HS-27A (cell line): ENCODE measurements at regions not wholly inside any gene's neighbourhood (a gene's known extent, or its start where the extent isn't known, plus 50 kb on each side); places are given as distances from the start of the nearest gene placed in this dataset.
"Not testable (repeated sequence)": the region's sequence is repeated elsewhere in the genome, so short reads cannot be mapped to it uniquely, and the experiment has no call there.

Experiments used
- DNase-seq: peaks from one replicate; pipeline ENCODE4 v3.0.0-alpha.2; 2012; ENCODE audit warnings: low read depth, missing footprints

DNA sequence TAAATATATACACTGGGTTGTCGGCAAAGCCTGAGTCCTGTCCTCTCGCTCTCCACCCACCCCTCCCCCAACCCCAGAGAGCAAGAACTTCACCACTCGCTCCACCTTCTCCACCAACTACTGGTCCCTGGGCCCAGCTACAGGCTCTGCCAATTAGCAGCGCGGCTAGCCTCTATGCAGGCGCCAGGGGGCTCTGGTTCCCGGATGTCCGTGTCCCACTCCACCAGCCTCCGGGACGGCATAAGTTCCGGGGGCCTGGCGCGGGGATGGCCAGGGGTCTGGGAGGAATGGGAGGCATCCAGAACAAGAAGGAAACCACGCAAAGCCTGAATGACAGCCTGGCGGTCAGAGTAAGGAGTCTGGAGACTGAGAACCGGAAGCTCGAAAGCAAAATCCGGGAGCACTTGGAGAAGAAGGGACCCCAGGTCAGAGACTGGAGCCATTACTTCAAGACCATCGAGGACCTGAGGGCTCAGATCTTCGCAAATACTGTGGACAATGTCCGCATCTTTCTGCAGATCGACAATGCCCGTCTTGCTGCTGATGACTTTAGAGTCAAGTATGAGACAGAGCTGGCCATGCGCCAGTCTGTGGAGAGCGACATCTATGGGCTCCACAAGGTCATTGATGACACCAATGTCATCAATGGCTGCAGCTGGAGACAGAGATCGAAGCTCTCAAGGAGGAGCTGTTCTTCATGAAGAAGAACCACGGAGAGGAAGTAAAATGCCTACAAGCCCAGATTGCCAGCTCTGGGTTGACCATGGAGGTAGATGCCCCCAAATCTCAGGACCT, 224.3 kb upstream of the ID4 start:
- not testable (repeated sequence) for DNase-seq

DNA sequence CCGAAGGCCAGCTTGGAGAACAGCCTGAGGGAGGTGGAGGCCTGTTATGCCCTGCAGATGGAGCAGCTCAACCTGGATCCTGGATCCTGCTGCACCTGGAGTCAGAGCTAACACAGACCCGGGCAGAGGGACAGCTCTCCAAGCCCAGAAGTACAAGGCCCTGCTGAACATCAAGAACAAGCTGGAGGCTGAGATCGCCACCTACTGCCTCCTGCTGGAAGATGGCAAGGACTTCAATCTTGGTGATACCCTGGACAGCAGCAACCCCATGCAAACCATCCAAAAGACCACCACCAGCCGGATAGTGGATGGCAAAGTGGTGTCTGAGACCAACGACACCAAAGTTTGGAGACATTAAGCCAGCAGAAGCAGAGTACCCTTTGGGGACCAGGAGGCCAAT, 223.5 kb upstream of the ID4 start:
- no peak for DNase-seq

DNA sequence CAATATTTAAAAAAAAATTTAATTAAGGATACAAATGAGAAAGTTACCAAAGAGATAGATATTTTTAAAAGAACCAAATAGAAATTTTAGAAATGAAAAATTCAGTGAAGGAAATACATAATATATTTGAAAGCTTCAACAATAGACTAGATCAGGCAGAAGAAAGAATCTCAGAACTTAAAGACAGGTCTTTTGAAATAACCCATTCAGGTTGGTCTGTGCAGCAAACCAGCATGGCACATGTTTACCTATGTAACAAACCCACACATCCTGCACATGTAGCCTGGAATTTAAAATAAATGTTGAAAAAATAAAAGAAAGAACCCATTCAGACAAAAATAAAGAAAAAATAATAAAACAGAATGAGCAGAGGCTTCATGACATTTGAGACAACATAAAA, 221.1 kb upstream of the ID4 start:
- DNase-seq = no peak

DNA sequence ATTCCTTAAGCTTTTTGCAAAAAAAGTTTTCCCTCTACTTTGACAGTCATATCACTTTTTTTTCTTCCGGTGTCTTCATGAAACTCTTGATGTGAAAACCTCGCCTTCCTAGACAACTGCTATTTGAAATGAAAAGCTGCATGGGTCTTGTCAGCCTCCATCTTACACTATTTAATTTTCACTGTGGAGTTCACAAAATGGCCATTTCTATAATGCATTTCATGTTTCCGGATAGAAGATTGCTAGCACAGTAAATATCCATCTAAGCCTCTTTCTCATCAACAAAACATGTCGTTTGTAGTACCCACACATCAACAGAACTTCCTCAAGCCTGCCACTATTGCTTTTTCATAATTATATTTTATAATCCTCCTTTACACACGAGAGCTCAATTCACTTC, 204.9 kb upstream of the ID4 start:
- no peak for DNase-seq

DNA sequence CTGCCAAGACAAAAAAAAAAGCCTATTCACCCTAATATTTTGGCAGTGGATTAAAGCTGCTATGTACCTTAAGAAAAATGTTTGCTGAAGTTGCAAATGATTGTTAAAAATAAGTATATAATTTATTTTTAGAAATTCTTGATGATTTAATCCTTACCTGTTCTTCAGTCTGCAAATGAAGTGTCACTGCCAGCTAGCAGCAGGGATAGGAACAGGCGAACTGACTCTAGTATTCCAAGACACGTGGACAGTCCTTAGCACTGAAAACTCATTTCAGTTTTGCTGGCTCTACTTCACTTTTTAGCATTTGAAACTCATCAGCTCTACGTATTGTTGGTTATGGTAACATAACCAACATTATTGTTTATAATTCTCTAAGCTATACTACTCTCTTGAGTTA, 204.4 kb upstream of the ID4 start:
- DNase-seq = no peak

DNA sequence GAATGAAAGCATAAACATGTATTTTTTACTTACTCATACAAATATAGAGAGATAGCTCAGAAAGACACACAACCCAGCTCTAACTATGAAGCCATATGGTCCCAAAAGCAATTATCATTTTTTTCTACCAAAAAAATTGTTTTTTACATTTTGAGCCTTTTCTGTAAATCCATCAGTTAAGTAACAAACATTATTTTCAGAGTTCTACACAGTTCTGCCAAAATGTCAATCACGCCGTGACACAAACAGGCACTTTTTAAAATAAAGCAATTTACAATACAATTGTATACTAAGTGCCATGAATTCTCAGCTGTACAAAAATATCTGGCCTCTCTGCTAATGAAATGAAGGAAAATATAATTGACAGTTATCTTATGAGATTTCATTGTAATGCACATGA, 201.4 kb upstream of the ID4 start:
- DNase-seq = no peak

DNA sequence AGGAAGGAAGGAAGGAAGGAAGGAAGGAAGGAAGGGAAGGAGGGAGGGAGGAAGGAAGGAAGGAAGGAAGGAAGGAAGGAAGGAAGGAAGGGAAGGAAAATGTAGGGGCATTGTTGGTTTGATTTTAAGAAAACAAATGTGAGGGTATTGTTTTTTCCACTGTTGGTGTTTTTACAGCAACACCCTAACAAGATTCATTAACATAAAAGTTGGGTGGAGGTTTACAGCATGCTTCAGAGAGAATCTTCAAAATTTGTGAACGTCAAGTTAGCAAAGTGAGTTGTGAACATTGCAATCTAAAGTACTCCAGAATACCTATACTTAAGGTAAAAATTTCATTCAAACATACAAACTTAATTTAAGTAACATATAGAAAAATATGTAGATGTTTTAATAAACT, 200.2 kb upstream of the ID4 start:
- DNase-seq = no peak

DNA sequence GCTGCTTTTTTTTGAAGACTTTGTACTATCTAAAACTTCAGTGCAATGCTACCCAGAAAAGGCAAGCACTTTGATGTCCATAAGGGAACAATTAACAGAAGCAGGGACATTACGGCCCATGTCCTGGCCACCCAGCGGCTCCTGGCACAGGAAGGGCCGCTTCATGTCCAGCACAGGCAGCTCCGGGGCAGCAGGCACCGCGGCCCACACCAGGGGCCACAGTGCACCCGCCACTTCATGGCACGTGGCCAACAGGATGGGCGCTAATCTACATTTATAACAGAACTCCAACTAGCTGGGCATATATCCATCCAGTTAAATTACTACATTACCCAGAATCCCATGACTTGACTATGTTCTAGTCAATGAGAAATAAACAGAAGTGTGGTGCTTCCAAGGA, 198.2 kb upstream of the ID4 start:
- DNase-seq = no peak

DNA sequence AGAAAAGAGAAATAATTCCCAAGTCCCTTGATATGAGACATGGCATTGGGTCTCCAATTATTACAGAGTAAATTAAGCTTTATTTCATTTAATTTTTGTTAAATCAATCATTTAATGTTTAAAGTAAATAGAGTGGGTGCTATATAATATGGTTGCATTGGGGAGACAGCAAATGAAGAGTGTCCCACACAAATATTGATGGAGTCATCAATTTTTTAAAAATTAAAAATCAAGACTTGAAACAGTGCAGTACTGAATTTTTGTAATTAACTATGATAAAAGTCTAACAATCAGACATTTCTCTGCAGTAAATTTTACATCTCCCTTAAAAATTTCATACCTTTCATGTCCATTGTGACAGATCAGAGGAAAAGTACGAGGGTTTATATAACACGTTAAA, 193.9 kb upstream of the ID4 start:
- no peak for DNase-seq

DNA sequence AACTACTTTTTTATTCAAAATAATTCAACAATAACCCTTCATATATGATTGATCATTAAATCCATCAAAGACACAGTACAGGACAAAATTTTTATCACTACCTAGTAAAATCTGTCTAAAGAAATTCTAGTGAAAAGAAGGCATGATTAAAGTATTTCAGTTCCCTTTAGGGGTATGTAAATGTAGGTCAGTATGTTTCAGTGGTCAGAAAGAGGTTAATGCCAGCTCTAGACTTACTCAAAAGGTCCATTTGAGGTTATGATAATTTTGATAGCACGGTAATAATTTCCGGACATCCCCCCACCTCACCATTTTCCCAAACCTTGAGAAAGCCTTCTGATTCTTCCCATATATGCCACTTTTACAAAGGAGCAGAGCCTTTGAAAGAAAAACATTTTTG, 193.5 kb upstream of the ID4 start:
- DNase-seq = no peak

DNA sequence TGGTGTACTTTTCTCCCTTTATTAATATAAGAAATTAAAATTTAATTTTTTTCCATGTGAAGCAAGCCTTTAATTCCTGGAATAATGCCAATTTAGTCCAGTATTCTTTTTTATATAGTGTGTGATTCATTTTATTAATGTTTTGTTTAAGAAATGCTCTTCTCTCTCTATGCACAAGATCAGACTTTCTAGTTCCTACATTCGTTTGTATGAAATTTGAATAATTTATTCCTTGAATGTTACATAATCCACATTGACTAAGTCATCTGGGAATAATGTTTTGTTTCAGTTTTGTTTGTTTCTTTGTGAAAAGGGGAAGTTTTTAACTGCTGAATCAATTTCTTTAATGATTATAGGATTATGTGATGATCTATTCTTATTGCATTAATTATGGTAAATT, 181.4 kb upstream of the ID4 start:
- DNase-seq = no peak

DNA sequence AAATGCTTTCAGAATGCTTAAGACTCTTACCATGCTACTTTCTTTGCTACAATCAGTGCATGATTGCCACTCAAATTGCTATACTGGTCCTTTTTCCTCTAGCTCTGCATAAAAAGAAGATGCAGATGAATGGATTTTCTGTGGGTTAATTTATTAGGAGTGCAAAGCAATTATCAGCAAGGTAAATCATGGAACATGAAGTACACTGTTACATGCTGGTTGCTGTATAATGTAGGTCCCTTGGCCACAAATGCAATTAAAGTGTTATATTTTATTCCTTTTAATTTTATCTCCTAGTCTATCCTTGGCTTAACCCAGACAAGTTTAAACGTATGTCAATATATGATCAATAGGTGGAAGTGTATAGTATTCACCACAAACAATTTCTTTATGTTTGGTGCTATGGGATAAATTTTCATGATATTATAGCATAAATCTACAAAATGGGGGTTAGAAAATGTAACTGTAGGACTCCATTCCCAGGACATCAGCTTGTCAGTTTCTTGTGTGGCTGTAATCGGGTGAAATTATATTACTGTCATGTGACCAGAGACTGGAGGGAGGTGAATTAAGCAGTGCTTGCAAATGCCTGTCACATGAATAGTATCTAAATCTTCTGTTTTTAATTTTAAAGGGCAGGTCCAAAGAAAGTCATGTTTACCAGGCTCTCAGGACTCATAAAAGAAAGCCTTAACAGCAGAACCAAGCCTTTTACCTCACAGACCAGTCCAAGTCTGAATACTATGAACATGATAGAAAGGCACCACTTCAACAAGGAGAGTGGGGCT, 176.9 kb upstream of the ID4 start:
- DNase-seq = no peak

DNA sequence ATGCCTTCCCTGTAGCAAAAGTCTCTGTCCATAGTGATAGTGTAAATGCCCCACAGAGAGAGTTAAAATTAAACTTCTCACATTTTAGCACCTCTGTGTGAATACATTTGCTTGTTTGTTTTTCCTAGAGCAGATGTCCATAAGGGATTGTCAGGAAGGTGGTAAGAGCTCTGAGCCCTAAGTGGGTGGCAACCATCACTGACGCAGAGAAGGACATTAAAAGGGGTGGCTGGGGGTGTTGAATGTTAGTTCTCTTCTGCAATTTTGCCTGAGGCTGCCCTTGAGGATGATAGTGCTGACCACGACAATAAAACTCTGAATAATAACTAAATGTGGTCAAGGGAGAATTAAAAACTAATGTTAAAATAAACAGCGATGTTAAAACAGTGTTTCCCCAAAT, 174.3 kb upstream of the ID4 start:
- no peak for DNase-seq

DNA sequence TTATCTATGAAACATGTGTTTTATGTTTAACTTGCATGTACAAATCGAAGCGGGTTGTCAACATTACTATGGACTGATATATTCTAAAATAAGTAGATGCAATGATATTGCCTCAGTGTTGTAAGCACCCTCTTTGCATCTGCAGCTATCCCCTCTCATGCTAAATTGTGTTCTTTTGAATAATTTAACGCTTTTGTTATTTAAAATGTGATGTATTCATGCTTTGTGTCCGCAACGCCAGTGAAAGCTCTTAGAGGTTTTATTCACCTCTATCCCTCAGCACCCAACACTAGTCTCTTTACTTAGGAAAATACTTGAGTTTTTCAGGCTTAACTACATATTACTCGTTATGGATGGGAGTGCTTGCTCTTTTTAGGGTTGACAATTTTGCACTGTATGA, 173.7 kb upstream of the ID4 start:
- DNase-seq = no peak

DNA sequence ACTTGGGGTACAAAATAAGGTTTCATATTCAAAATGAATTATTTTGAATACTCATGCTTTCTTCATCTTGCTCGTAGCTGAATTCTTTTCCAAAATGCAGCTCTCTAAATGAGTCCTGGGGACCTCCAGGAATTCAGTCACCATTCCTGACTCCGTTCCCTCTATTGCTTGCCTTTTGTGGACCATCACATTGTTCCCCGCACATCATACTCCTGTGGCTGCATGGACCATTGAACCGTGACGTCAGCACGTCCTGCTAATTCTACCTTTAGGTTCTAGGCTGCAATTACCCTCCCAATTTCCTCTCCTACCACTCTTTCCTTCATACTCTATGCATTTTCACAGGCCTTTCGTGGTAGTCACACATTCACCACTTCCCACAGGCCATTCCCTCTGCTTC, 173.1 kb upstream of the ID4 start:
- DNase-seq = no peak

DNA sequence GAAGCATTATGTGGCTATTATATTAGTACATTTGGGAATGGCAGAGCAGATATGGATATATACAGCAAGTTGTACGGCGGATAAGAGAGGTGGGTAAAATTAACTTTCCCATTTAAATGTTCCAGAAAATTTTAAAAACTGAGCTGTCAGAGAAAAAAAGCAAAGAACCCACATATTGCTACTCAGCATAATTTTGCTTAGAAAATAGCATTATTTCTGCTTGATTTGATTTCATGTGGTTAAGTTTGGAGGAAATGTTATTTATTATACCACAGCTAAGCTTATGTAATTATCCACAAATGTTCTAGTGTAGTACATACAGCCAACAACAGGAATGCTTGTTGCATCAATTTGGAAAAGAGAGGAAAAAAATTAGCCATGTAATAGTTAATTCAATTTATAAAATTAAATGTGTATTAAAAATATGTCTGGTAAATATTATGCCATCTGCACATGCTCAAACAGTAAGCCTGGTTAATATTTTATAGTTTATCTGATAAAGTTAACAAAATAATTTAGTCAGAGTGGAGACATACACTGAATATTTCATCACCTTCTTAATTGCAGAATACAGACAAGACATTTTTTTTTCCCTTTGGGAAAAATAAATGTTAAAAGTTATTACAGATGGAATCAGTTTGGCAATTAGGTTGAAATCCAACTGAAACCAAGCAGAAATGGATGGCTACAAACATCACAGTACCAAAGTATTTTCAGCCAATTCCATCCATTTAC, 172.1 kb upstream of the ID4 start:
- no peak for DNase-seq

DNA sequence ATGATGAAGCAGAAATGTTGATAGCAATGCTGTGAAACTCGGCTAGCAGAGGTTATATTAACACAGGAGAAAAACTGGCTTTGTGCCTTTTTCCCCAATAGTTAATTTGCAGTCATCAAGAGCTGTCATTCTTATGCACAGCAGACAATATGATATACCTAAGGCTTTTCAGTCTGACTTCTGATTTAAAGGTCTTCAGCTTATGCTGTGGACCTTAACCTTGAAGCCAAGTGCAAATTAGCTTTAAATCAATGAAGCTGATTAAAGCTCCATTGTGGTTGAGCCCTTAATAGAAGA, 171.6 kb upstream of the ID4 start:
- DNase-seq = no peak

DNA sequence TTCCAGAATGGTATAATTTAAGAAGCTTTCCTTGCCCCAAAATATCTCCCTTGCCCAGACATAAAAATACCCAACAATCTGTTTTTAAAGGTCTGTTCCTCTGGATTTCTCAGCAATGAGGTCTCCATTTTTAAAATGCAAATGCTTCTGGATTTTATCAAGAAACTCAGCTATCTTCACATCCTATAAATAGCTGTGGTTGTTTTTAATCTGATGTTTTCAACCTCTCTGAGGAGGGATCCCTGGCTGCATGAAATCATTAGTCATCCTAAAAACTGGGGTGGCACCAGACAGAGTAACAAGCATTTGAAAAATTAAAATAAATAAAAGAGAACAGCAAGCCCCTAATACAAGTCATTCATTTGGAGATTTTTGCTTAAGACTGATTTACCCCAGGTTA, 168.5 kb upstream of the ID4 start:
- DNase-seq = no peak

DNA sequence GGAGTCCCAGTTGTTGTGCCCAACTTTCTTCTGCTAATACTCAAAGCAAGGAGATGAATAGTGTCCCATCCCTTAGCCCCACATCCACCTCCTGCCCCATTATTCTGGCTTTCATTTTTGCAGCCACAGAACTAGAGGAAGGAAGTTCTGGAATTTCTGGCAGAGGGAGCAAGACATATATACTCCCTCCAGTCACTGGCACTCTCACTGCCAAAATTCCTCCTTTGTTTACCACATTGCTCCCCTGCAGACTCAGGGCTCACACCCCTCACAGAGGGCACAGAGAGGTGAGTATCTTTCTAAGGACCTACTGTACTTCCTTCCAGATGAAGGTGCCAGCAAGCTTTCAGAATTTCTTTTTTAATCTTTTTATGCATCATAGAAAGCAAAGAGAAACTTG, 168.0 kb upstream of the ID4 start:
- no peak for DNase-seq

DNA sequence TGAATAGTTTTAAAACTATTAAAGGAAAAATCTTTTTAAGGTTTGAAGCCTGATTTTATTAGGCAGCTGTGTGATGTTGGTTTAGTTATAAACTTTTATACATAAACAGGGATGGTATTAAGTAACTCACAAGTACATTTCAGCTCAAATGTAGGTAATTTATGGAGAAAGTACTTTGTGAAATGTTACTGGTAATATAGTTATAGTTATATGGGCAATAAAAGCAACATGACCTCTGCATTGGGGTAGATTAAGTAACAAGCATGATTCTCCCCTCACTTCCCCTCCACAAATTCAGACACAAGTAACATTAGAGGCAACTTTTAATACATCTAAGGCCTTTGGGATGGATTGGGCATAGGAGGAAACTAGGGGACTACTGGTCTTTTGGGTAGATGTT, 154.3 kb upstream of the ID4 start:
- no peak for DNase-seq

DNA sequence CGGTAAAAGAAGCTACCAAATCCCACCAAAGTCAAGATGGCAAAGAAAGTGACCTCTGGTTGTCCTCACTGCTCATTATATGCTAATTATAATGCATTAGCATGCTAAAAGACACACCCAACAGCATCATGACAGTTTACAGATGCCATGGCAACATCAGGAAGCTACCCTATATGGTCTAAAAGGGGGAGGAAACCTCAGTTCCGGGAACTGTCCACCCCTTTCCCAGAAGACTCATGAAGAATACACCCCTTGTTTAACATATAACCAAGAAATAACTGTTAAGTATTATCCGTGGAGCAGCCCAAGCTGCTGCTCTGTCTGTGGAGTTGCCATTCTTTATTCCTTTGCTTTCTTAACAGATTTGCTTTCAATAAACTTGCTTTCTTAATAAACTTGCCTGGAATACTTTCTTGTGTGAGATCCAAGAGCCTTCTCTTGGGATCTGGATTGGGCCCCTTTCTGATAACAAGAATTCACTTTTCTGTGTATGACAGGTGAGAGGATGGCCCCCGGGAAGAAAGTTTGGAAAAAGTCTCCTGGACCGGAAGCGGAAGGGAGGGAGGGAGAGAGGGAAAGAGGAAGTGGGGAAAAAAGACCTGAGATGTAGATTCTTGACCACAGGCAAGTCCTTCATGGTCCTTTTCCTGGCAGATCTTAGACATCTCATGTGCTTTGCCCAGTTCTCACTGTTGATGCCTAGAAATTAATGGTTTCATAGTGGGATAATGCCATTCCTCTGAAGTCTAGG, 146.7 kb upstream of the ID4 start:
- no peak for DNase-seq

DNA sequence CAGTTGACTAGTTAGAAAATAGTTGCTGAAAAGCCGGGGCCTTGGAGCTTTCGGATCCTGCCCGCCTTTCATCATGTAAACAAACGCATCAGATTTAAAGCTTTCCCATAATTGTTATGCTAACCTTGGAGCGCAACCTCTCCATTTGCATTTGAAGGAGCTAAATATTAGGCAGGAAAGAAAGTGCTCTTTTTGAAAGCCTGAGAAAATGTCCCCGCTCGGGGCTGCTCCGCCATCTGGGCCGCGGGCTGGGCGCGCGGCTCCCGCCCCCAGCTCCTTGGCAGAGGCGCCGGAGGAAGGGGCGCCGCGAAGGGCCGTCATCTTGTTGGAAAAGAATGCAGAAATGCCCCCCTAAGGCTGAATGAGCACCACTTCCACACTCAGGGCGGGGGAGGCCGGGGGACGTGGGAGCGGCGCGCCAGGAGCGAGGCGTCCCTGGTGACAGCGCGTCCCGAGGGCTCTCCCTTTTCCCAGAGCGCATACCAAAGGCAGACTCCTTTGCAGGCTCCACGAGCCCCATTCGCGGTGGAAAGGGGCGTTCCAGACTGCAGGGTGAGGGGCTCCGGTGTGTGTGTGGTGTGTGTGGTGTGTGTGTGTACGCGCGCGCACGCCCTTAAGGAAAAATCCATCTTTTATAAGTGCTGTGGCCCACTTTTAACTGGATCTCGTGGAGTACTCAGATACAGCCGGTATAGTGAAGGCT, 145.6 kb upstream of the ID4 start:
- DNase-seq = no peak
